ENCODE measurements at regions not wholly inside any gene's neighbourhood (a gene's known extent, or its start where the extent isn't known, plus 50 kb on each side); places are given as distances from the start of the nearest gene placed in this dataset.

GRCh38 chr4:63583561-63583960, 825.7 kb downstream of the TECRL start:
- no peaks in the 10 kb centered on the region for H3K36me3 ChIP-seq
- H3K4me3 ChIP-seq, result no peak overlapping the region
- intact Hi-C loops (cut with DNase I), result no loop called here
- no peaks in the 10 kb centered on the region for H3K9me3 ChIP-seq
- H3K27ac ChIP-seq, result no peak overlapping the region
- no peaks in the 10 kb centered on the region for H3K4me1 ChIP-seq
- no peak for DNase-seq (ENCODE audit: extremely low spot score in 2 of 2)
- no peaks in the 10 kb centered on the region for H3K27me3 ChIP-seq
- no peak for TF ChIP-seq POLR2AphosphoS5 (IDR thresholded peaks at IDR 0.05; ENCODE audit: insufficient read depth in 1 of 2, low read depth in 1 of 2)
- TF ChIP-seq POLR2A (IDR thresholded peaks at IDR 0.05), result no peak
- TF ChIP-seq CTCF (IDR thresholded peaks at IDR 0.05), result no peak

GRCh38 chr4:63583007-63583406, 826.2 kb downstream of the TECRL start:
- H3K9me3 ChIP-seq, result no peaks in the 10 kb centered on the region
- no peak overlapping the region for H3K27ac ChIP-seq
- no peak for DNase-seq (ENCODE audit: extremely low spot score in 2 of 2)
- H3K36me3 ChIP-seq, result no peaks in the 10 kb centered on the region
- intact Hi-C loops (cut with DNase I), result no loop called here
- H3K4me1 ChIP-seq, result no peaks in the 10 kb centered on the region
- no peaks in the 10 kb centered on the region for H3K27me3 ChIP-seq
- H3K4me3 ChIP-seq, result no peak overlapping the region
- no peak for TF ChIP-seq POLR2A (IDR thresholded peaks at IDR 0.05)
- no peak for TF ChIP-seq CTCF (IDR thresholded peaks at IDR 0.05)
- TF ChIP-seq POLR2AphosphoS5 (IDR thresholded peaks at IDR 0.05; ENCODE audit: insufficient read depth in 1 of 2, low read depth in 1 of 2), result no peak

GRCh38 chr4:63580796-63581475, 828.3 kb downstream of the TECRL start:
- Histone ChIP-seq H3K9me3 (no peaks in the 10 kb centered on the region), H3K4me3 (no peak overlapping the region), H3K4me1 (no peaks in the 10 kb centered on the region), H3K36me3 (no peaks in the 10 kb centered on the region), H3K27me3 (no peaks in the 10 kb centered on the region), H3K27ac (no peak overlapping the region)
- no peak for TF ChIP-seq POLR2AphosphoS5 (IDR thresholded peaks at IDR 0.05; ENCODE audit: insufficient read depth in 1 of 2, low read depth in 1 of 2)
- TF ChIP-seq CTCF (IDR thresholded peaks at IDR 0.05), result no peak
- no peak for TF ChIP-seq POLR2A (IDR thresholded peaks at IDR 0.05)
- DNase-seq (ENCODE audit: extremely low spot score in 2 of 2), result no peak
- intact Hi-C loops (cut with DNase I), result no loop called here

- H3K27ac ChIP-seq, result no peak overlapping the region
- no peak for TF ChIP-seq POLR2A (IDR thresholded peaks at IDR 0.05)
- TF ChIP-seq POLR2AphosphoS5 (IDR thresholded peaks at IDR 0.05; ENCODE audit: insufficient read depth in 1 of 2, low read depth in 1 of 2), result no peak
- TF ChIP-seq CTCF (IDR thresholded peaks at IDR 0.05), result no peak
- intact Hi-C loops (cut with DNase I), result no loop called here
- no peaks in the 10 kb centered on the region for H3K36me3 ChIP-seq
- DNase-seq (ENCODE audit: extremely low spot score in 2 of 2), result no peak
- H3K27me3 ChIP-seq, result no peaks in the 10 kb centered on the region
- H3K4me1 ChIP-seq, result no peaks in the 10 kb centered on the region
- H3K9me3 ChIP-seq, result no peaks in the 10 kb centered on the region
- no peak overlapping the region for H3K4me3 ChIP-seq
Observed at GRCh38 chr4:63578383-63578782, 830.9 kb downstream of the TECRL start.

GRCh38 chr4:63566658-63567057, 842.6 kb downstream of the TECRL start:
- H3K9me3 ChIP-seq, result no peaks in the 10 kb centered on the region
- intact Hi-C loops (cut with DNase I), result no loop called here
- no peak for TF ChIP-seq CTCF (IDR thresholded peaks at IDR 0.05)
- TF ChIP-seq POLR2AphosphoS5 (IDR thresholded peaks at IDR 0.05; ENCODE audit: insufficient read depth in 1 of 2, low read depth in 1 of 2), result no peak
- TF ChIP-seq POLR2A (IDR thresholded peaks at IDR 0.05), result no peak

More at GRCh38 chr4:63566658-63567057, 842.6 kb downstream of the TECRL start:
- H3K27me3 ChIP-seq, result no peaks in the 10 kb centered on the region
- H3K4me1 ChIP-seq, result no peaks in the 10 kb centered on the region
- H3K36me3 ChIP-seq, result no peaks in the 10 kb centered on the region
- H3K27ac ChIP-seq, result no peak overlapping the region
- no peak overlapping the region for H3K4me3 ChIP-seq
- DNase-seq (ENCODE audit: extremely low spot score in 2 of 2), result no peak
